Astrocyte (in vitro differentiated cells and primary cell): ENCODE measurements at regions not wholly inside any gene's neighbourhood (a gene's known extent, or its start where the extent isn't known, plus 50 kb on each side); places are given as distances from the start of the nearest gene placed in this dataset.

Experiments used
- CTCF ChIP-seq: IDR thresholded peaks from 2 replicates; pipeline ENCODE4 v1.5.1; 2011; ENCODE audit warnings: low read depth, mild to moderate bottlenecking, inconsistent platforms, low read length, moderate library complexity; ENCODE audit not compliant: insufficient read depth
- EZH2 ChIP-seq: IDR thresholded peaks from 2 replicates; pipeline ENCODE4 v1.6.1; 2012; ENCODE audit warnings: mild to moderate bottlenecking, low read length, inconsistent platforms; ENCODE audit not compliant: insufficient read depth

- TF ChIP-seq EZH2 = no peak
- TF ChIP-seq CTCF = no peak
Measured at GRCh38 chr9:1151691-1152090, 101.5 kb downstream of the DMRT2 start.
